ENCODE measurements at regions not wholly inside any gene's neighbourhood (a gene's known extent, or its start where the extent isn't known, plus 50 kb on each side); places are given as distances from the start of the nearest gene placed in this dataset.

- H3K27me3 Mint-ChIP-seq: peaks cover 47% of the 10 kb centered on the region
- Histone ChIP-seq H3K4me2 (replicated peaks; ENCODE audit: low read depth, low read length, poor library complexity, severe bottlenecking) (peak overlapping the region; percentile 71), H2AFZ (ENCODE audit: insufficient read depth, low read depth, low read length, poor library complexity, severe bottlenecking) (peak overlapping the region; percentile 78), H3K4me3 (ENCODE audit: control extremely low read depth in 1 of 5, extremely low read depth in 1 of 5, insufficient read depth in 1 of 5, low read depth in 2 of 5, low read length in 4 of 5) (no peak overlapping the region), H3K36me3 (replicated peaks in 1 of 2; ENCODE audit: control extremely low read depth in 1 of 2, control insufficient read depth in 1 of 2, extremely low read depth in 1 of 2, insufficient read depth in 2 of 2, low read length in 1 of 2) (no peaks in the 10 kb centered on the region), H3K27me3 (replicated peaks in 1 of 4; ENCODE audit: control extremely low read depth in 1 of 4, control insufficient read depth in 3 of 4, insufficient read depth in 4 of 4, low read length in 3 of 4) (peaks cover 0 to 33% (median 10%) of the 10 kb centered on the region in 4 experiments), H3K9me3 (ENCODE audit: control extremely low read depth in 1 of 3, control insufficient read depth in 2 of 3, insufficient read depth in 1 of 3, low read length in 2 of 3) (peaks cover 0 to 6% (median 0%) of the 10 kb centered on the region in 3 donors), H3K4me1 (ENCODE audit: control insufficient read depth in 2 of 2, insufficient read depth in 2 of 2, low read length in 2 of 2) (peaks cover 19 to 22% of the 10 kb centered on the region in 2 donors), H3K9ac (ENCODE audit: low read length) (peak overlapping the region; percentile 43), H3K79me2 (ENCODE audit: control insufficient read depth, insufficient read depth, low read length) (no peaks in the 10 kb centered on the region), H3K27ac (ENCODE audit: low read length in 2 of 2) (no peak overlapping the region), H4K20me1 (ENCODE audit: control insufficient read depth, insufficient read depth, low read length, poor library complexity, severe bottlenecking) (no peaks in the 10 kb centered on the region)
- H3K9me3 Mint-ChIP-seq (ENCODE audit: insufficient read depth): no peaks in the 10 kb centered on the region
- WGBS (ENCODE audit: insufficient coverage): 44% methylated on average over 9 of the region's 9 CpGs
- H3K27ac Mint-ChIP-seq: no peak overlapping the region
- ATAC-seq (ENCODE audit: low read depth): no peak
- intact Hi-C loops (cut with micrococcal nuclease): no loop called here
- TF ChIP-seq, protein P1, sequence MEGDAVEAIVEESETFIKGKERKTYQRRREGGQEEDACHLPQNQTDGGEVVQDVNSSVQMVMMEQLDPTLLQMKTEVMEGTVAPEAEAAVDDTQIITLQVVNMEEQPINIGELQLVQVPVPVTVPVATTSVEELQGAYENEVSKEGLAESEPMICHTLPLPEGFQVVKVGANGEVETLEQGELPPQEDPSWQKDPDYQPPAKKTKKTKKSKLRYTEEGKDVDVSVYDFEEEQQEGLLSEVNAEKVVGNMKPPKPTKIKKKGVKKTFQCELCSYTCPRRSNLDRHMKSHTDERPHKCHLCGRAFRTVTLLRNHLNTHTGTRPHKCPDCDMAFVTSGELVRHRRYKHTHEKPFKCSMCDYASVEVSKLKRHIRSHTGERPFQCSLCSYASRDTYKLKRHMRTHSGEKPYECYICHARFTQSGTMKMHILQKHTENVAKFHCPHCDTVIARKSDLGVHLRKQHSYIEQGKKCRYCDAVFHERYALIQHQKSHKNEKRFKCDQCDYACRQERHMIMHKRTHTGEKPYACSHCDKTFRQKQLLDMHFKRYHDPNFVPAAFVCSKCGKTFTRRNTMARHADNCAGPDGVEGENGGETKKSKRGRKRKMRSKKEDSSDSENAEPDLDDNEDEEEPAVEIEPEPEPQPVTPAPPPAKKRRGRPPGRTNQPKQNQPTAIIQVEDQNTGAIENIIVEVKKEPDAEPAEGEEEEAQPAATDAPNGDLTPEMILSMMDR (IDR thresholded peaks at IDR 0.05): no peak
- no peak for TF ChIP-seq EZH2 (IDR thresholded peaks at IDR 0.05; ENCODE audit: borderline replicate concordance, insufficient read depth, low read depth, low read length, poor library complexity, severe bottlenecking)
- ChIA-PET CTCF (interaction anchor here (0.5 to 5.3 kb wide), 25 partner anchors 9 to 224 kb away, joined by 3 to 47 read pairs (median 5); partner anchors contain the start of gene KCNA1), POLR2A (no interaction called here)
- H3K4me3 Mint-ChIP-seq: peak overlapping the region; percentile 82
- DNase-seq: peak; percentile 30
- H3K4me1 Mint-ChIP-seq: peaks cover 17% of the 10 kb centered on the region
These were observed 51.3 kb upstream of the KCNA1 start for GRCh38 chr12:4858386-4858785.

- no peak overlapping the region for H3K4me3 Mint-ChIP-seq
These were observed 50.1 kb upstream of the KCNA1 start for GRCh38 chr12:4859478-4860210.

More at GRCh38 chr12:4859478-4860210, 50.1 kb upstream of the KCNA1 start:
- no peak overlapping the region for H3K27ac ChIP-seq (ENCODE audit: low read length in 2 of 2)
- DNase-seq (no peak), ATAC-seq (ENCODE audit: low read depth) (no peak)
- H2AFZ ChIP-seq (ENCODE audit: insufficient read depth, low read depth, low read length, poor library complexity, severe bottlenecking): no peak overlapping the region
- H3K4me1 ChIP-seq (ENCODE audit: control insufficient read depth in 2 of 2, insufficient read depth in 2 of 2, low read length in 2 of 2): peaks cover 19 to 22% of the 10 kb centered on the region in 2 donors
- H3K4me3 ChIP-seq (ENCODE audit: control extremely low read depth in 1 of 5, extremely low read depth in 1 of 5, insufficient read depth in 1 of 5, low read depth in 2 of 5, low read length in 4 of 5): no peak overlapping the region
- Mint-ChIP-seq H3K27me3 (peaks cover 57% of the 10 kb centered on the region), H3K9me3 (ENCODE audit: insufficient read depth) (no peaks in the 10 kb centered on the region), H3K4me1 (peaks cover 17% of the 10 kb centered on the region), H3K27ac (no peak overlapping the region)
- ChIA-PET CTCF (interaction anchor here (1.0 to 5.3 kb wide), 7 partner anchors 11 to 223 kb away, joined by 3 to 47 read pairs (median 11); no protein-coding TSS in a partner anchor), POLR2A (no interaction called here)
- H4K20me1 ChIP-seq (ENCODE audit: control insufficient read depth, insufficient read depth, low read length, poor library complexity, severe bottlenecking): no peaks in the 10 kb centered on the region
- WGBS (ENCODE audit: insufficient coverage): 89% methylated on average over 4 of the region's 8 CpGs
- no peaks in the 10 kb centered on the region for H3K36me3 ChIP-seq (replicated peaks in 1 of 2; ENCODE audit: control extremely low read depth in 1 of 2, control insufficient read depth in 1 of 2, extremely low read depth in 1 of 2, insufficient read depth in 2 of 2, low read length in 1 of 2)
- TF ChIP-seq EZH2 (IDR thresholded peaks at IDR 0.05; ENCODE audit: borderline replicate concordance, insufficient read depth, low read depth, low read length, poor library complexity, severe bottlenecking): no peak
- TF ChIP-seq, protein P1 (IDR thresholded peaks at IDR 0.05): no peak
- H3K4me2 ChIP-seq (replicated peaks; ENCODE audit: low read depth, low read length, poor library complexity, severe bottlenecking): no peak overlapping the region
- H3K9ac ChIP-seq (ENCODE audit: low read length): no peak overlapping the region
- H3K79me2 ChIP-seq (ENCODE audit: control insufficient read depth, insufficient read depth, low read length): no peaks in the 10 kb centered on the region
- peaks cover 0 to 6% (median 0%) of the 10 kb centered on the region in 3 donors for H3K9me3 ChIP-seq (ENCODE audit: control extremely low read depth in 1 of 3, control insufficient read depth in 2 of 3, insufficient read depth in 1 of 3, low read length in 2 of 3)
- intact Hi-C loops (cut with micrococcal nuclease): no loop called here
- H3K27me3 ChIP-seq (replicated peaks in 1 of 4; ENCODE audit: control extremely low read depth in 1 of 4, control insufficient read depth in 3 of 4, insufficient read depth in 4 of 4, low read length in 3 of 4): peaks cover 0 to 38% (median 11%) of the 10 kb centered on the region in 4 experiments

Measured in B cell (primary cell).